HG03439 (cell line): ENCODE measurements at regions not wholly inside any gene's neighbourhood (a gene's known extent, or its start where the extent isn't known, plus 50 kb on each side); places are given as distances from the start of the nearest gene placed in this dataset.

Experiments used
- ATAC-seq: cut with Tn5 transposase; IDR thresholded peaks from one replicate; pipeline ENCODE4 v1.9.1; 2021; ENCODE audit warnings: mild to moderate bottlenecking, moderate library complexity; ENCODE audit not compliant: unreplicated experiment

- ATAC-seq = no peak
Observed at GRCh38 chr4:128512161-128512560, 224.5 kb upstream of the PGRMC2 start.

GRCh38 chr4:128510850-128511249 is 223.2 kb upstream of the PGRMC2 start:
- ATAC-seq = no peak

- no peak for ATAC-seq
Observed at GRCh38 chr4:128502818-128503527, 215.4 kb upstream of the PGRMC2 start.

- ATAC-seq = no peak
Observed at GRCh38 chr4:128501239-128501638, 213.6 kb upstream of the PGRMC2 start.

GRCh38 chr4:128488055-128488705 is 200.6 kb upstream of the PGRMC2 start:
- no peak for ATAC-seq

- no peak for ATAC-seq
Observed at GRCh38 chr4:128484896-128485295, 197.3 kb upstream of the PGRMC2 start.

GRCh38 chr4:128483816-128484215 is 196.2 kb upstream of the PGRMC2 start:
- no peak for ATAC-seq

GRCh38 chr4:128483041-128483440 is 195.4 kb upstream of the PGRMC2 start:
- no peak for ATAC-seq

GRCh38 chr4:128481752-128482480 is 194.3 kb upstream of the PGRMC2 start:
- ATAC-seq = no peak

- ATAC-seq = no peak
Observed at GRCh38 chr4:128480945-128481344, 193.3 kb upstream of the PGRMC2 start.

GRCh38 chr4:128477540-128477939 is 189.9 kb upstream of the PGRMC2 start:
- ATAC-seq = no peak

- ATAC-seq = no peak
Observed at GRCh38 chr4:128475597-128475996, 188.0 kb upstream of the PGRMC2 start.

- ATAC-seq = no peak
Observed at GRCh38 chr4:128471576-128471975, 184.0 kb upstream of the PGRMC2 start.

GRCh38 chr4:128470492-128471053 is 183.0 kb upstream of the PGRMC2 start:
- ATAC-seq = no peak

- no peak for ATAC-seq
Observed at GRCh38 chr4:128468123-128468989, 180.7 kb upstream of the PGRMC2 start.

- no peak for ATAC-seq
Observed at GRCh38 chr4:128465523-128465922, 177.9 kb upstream of the PGRMC2 start.

- ATAC-seq = no peak
Observed at GRCh38 chr4:128463006-128463405, 175.4 kb upstream of the PGRMC2 start.

- ATAC-seq = no peak
Observed at GRCh38 chr4:128462103-128462783, 174.6 kb upstream of the PGRMC2 start.

GRCh38 chr4:128461291-128462102 is 173.9 kb upstream of the PGRMC2 start:
- no peak for ATAC-seq
